ENCODE measurements at regions not wholly inside any gene's neighbourhood (a gene's known extent, or its start where the extent isn't known, plus 50 kb on each side); places are given as distances from the start of the nearest gene placed in this dataset.

DNA sequence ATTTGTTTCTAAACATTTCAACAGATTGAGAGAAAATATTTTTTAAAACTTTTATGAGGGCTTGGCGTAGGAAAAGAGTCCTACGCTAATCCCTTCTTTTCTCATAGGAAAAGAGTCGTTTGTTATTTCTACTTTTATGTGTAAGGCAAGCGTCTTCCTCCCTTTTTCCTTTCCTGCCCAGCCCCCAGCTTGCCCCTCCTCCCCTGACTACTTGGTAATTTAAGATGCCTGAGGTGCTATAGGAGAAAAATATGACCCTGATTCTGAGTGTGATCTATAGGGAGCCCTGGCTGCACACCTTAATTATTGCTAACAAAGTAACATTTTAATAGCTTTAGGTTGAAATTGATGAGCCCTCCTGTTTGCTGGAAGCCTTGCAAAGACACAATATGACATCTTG, 373.6 kb downstream of the PBX1 start:
- no peak for DNase-seq

DNA sequence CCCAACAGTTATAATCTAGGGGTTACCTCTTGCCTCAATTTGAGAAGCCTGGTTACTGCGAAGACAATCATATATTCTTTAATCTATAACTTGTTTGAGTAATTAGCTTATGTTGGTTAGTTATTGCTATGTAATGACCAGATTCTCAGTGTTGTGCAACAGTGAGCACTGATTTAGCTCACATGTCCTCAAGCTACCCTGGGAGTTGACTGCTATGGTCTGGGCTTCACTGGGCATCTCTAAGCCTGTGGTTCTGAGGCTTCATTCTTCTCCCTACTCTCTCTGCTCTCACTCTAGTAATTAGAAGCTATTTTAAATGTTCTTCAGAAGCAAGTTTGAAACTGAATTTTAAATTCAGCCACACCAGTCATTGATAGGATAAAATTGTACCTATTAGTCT, 371.8 kb downstream of the PBX1 start:
- DNase-seq, result no peak

DNA sequence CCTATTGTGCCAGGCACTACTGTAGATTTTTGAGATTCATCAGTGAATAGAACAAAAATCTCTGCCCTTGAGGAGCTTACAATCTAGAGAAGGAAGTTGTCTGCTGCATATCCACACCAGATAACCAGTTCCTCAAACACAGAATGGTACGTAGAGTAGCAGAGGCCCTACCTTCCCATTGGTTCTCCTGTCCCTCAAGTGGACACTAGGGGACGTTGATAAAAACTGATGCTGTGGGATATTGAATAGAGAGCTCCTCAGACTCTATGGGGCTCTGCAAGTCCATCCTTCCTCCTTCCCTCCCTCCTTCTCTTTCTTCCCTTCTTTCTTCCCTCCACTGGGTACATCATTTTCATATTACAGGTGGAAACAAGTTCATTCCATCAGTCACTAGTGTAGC, 371.3 kb downstream of the PBX1 start:
- DNase-seq, result no peak

DNA sequence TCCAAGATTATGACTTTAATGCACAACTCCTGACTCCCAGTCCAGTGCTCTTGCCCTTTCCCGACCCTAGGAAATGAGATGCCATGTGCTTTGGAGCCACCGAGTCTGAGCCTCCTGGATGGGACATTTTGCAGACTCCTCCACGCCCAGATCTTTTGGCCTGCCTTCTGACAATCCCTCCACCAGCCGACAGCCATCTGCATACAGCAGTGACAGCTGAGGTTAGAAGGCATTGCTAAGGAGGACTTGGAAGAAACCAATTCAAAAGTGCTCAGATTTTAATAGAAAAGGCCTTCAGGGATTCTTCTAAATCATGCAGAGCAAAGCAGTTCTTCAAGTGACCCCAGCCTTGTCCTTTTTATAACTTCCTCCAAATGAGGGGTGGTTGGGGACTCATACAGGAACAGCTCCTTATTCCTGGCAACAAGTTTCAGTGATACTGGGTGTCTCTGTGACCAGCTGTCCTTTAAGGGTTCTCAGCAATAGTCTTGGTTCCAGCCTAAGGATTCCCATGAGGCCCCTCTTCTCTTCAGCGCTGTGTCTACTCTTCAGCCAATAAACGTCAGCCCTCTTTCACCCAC, 369.3 kb downstream of the PBX1 start:
- DNase-seq, result no peak

DNA sequence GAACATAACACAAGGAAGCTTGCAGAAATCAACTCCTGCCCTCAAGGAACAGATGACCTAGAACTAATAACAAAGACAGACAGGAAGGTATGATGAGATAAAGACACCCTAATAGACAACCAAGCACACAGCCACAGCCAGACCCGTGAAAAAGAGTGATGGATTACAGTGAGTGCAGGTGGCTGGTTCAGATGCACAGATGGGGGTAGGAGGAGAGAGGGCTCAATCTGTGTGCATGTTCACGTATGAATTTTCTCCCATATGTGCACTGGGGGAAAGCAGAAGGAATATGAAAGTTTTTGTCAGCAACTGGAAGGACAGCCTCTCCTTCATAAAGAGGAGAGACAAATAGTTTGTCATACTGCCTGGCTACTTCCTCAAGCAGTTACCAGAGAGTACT, 367.1 kb downstream of the PBX1 start:
- DNase-seq, result no peak

DNA sequence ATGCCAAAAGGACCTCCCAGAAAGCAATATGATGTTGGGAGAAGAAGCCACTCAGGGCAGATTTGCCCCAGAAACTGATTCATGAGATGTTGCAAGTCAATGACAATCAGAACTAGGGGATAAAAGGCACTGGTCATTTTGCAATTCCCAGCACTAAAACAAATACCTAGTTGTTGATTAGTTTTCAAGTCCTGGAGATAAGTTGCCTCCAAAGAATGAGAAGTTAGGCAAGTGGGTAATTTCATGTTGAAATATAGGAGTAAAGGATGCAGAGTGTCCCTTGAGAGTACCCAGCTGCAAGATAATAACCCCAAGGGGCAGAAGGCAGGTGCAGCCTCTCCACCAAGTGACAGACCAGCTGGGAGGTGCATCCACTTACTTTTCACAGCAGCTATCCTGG, 363.6 kb downstream of the PBX1 start:
- DNase-seq, result no peak

DNA sequence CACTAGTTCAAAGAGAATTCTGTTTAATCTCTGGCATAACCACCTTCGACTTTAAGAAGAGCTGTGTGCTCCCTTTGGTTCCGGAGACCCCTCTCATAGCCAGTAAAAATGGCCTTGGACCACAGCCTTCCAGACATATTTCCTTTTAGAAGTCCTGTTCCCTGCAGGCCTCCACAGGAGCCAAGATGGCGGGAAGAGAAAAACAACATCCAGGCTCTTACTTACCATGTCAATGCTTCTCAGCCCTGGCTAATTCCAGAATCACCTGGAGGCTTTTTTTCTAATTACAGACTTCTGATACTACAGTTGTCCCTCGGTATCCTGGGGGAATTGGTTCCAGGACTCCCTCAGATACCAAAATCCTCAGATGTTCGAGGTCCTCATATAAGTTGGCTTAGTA, 362.5 kb downstream of the PBX1 start:
- DNase-seq, result no peak

DNA sequence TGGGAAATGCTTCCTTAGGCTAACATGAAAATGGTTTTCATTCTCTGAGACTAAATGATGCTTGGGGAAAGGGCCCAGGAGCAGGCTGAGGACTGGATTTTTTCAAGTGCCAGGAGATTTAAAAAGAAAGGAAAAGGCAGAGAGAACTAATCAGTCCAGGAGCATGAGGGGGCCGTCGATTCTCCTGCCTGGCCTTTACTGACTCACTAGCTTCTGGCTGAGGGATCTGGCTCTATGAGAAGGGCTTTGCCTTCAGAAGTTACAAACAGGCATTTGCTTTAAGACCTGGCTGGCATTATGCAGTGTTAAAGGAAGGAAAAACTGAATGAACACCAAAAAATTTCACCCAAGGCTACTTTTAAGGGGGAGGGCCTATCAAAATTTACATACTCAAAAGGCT, 359.2 kb downstream of the PBX1 start:
- DNase-seq, result no peak

DNA sequence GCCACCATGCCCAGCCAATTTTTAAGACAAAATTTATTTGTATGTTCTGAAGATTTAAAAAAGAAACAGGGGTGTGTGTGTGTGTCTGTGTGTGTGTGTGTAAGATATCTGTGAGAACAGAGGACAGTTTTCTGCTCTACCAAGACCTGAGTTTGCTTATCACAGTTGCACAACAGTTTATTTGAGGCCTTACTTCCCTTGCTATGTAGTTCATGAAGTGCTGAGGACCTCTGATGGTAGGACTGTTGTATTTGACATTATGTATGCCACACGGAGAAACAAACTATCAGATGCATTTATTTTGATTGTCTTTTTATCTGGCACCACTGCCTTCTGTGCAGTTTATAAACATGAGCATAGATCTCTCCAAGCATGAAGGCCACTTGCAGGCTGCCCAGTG, 355.2 kb downstream of the PBX1 start:
- DNase-seq, result no peak

DNA sequence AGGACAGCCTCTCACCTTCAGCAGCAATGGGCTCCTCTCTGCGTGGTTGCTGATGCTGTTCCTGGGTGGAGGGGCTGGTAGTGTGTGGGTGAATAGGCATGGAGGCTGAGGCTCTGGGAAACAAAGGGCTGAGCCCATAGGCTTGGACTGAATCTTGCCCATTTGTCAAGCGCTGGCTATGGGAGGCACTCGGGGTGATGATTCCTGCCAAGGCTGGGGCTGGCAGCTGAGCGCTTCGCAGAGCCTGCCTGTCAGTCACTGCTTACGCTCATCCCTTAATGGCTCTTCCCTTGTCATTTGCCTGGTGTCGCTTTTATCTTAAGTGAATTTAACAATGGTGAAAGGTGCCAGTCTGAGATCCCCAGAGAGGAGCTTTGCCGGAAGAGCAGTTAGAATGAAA, 353.3 kb downstream of the PBX1 start:
- no peak for DNase-seq

DNA sequence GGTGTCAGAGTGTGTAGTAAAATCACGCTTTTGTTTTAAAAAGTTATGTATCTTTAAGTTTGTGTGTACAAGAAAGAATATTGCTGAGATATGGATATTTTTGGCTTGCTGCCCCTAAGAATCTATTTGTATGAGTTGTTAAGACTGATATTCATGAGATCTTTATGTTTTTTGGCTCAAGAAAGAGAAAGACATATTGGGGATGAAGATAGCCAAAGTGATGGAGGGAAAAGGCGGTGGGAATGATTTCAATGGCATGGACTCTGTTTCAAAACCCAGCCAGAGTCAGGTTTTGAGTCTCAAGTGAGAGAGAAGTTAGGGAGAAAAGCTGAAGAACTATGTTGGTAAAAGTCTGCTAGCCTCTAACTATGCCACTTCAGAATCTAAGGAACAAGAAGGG, 351.7 kb downstream of the PBX1 start:
- DNase-seq, result no peak

DNA sequence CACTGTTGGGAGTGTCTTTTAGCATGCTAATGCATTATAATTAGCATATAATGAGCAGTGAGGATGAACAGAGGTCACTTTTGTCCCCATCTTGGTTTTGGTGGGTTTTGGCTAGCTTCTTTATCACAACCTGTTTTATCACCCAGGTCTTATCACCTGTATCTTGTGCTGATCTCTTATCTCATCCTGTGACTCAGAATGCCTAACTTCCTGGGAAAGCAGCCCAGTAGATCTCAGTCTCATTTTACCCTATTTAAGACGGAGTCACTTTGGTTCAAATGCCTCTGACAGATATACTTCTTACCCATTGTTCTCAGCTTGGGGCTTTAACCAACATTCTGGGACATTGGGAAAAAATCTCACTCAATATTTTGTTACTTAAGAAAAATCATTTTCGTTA, 348.7 kb downstream of the PBX1 start:
- no peak for DNase-seq

DNA sequence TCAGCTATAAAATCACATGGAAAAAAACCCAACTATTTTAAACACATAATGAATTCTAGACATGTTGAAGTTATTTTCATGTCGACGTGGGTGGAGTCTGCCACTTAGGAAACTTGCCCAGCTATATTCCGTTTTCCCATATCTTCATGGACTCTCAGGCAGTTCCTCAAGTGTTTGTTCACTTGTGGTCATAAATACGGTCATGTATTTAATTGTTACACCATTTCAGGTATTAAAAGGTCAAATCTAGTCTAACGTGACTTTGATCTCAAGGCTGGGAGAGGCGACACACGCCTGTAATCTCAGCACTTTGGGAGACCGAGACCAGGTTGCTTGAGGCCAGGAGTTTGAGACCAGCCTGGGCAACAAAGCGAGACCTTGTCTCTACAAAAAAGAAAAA, 346.9 kb downstream of the PBX1 start:
- no peak for DNase-seq

DNA sequence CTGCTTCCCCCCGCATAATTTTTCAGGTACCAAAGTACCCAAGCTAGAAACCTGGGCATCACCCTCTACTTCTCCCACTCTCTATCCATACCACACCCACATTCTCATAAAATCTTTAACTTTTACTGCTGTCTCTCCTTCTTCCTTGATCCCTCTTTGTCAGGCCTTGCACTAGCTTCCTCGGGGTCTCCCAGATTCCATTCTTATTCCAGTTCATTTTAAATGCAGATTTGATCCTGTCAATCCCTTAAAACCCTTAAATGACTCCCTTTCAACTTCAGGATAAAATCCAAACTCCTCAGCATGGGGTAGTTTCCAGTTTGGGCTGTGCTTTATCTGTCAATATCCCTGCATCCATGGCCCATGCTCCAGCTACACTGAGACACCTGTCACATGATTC, 343.5 kb downstream of the PBX1 start:
- no peak for DNase-seq

All from GOT3 (cell line).